ENCODE measurements at regions not wholly inside any gene's neighbourhood (a gene's known extent, or its start where the extent isn't known, plus 50 kb on each side); places are given as distances from the start of the nearest gene placed in this dataset.
"Not testable (repeated sequence)": the region's sequence is repeated elsewhere in the genome, so short reads cannot be mapped to it uniquely, and the experiment has no call there.

GRCh38 chr2:13686262-13686661 is 946.3 kb upstream of the LRATD1 start:
- in situ Hi-C loops (cut with MboI; ENCODE audit: low sequenced_read_pairs, unreplicated experiment): no loop called here
- TF ChIP-seq, protein P1, sequence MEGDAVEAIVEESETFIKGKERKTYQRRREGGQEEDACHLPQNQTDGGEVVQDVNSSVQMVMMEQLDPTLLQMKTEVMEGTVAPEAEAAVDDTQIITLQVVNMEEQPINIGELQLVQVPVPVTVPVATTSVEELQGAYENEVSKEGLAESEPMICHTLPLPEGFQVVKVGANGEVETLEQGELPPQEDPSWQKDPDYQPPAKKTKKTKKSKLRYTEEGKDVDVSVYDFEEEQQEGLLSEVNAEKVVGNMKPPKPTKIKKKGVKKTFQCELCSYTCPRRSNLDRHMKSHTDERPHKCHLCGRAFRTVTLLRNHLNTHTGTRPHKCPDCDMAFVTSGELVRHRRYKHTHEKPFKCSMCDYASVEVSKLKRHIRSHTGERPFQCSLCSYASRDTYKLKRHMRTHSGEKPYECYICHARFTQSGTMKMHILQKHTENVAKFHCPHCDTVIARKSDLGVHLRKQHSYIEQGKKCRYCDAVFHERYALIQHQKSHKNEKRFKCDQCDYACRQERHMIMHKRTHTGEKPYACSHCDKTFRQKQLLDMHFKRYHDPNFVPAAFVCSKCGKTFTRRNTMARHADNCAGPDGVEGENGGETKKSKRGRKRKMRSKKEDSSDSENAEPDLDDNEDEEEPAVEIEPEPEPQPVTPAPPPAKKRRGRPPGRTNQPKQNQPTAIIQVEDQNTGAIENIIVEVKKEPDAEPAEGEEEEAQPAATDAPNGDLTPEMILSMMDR (IDR thresholded peaks at IDR 0.05; ENCODE audit: borderline replicate concordance, control extremely low read depth, extremely low read depth, insufficient read depth, missing control alignments): no peak
- no peak for DNase-seq (ENCODE audit: low spot score)

GRCh38 chr2:13694673-13695072 is 937.8 kb upstream of the LRATD1 start:
- no peak for DNase-seq (ENCODE audit: low spot score)
- in situ Hi-C loops (cut with MboI; ENCODE audit: low sequenced_read_pairs, unreplicated experiment): no loop called here
- TF ChIP-seq, protein P1 (IDR thresholded peaks at IDR 0.05; ENCODE audit: borderline replicate concordance, control extremely low read depth, extremely low read depth, insufficient read depth, missing control alignments): no peak

DNA sequence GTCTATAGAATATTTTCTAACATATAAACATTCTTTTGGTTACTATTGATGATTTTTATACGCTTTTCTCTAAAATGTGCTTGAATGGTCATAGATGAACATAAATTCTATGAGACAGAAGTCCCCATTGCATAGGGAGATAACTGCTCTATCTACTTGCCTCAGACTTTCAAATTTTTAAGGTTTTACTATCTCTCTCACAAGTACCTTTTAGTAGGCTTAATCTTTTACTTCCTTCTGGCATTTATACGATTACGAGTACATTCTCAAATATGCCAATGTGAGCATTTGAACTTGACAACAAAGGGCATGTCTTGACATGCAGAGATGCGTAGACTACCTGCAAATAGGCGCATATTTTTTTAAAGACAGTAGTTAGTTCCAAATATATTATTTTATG is 935.9 kb upstream of the LRATD1 start:
- TF ChIP-seq, protein P1 (IDR thresholded peaks at IDR 0.05; ENCODE audit: borderline replicate concordance, control extremely low read depth, extremely low read depth, insufficient read depth, missing control alignments): no peak
- no peak for DNase-seq (ENCODE audit: low spot score)
- in situ Hi-C loops (cut with MboI; ENCODE audit: low sequenced_read_pairs, unreplicated experiment): no loop called here

GRCh38 chr2:13698847-13699246 is 933.7 kb upstream of the LRATD1 start:
- in situ Hi-C loops (cut with MboI; ENCODE audit: low sequenced_read_pairs, unreplicated experiment): no loop called here

DNA sequence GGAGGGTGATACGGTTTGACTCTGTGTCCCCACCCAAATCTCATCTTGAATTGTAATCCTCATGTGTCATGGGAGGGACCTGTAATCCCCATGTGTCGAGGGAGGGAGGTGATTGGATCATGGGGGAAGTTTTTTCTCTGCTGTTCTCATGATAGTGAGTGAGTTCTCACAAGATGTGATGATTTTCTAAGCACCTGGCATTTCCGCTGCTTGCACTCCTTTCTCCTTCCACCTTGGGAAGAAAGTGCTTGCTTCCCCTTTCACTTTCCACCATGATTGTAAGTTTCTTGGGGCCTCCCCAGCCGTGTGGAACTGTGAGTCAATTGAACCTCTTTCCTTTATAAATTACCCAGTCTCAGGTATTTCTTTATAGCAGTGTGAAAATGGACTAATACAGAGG is 932.6 kb upstream of the LRATD1 start:
- DNase-seq (ENCODE audit: low spot score); in situ Hi-C loops (cut with MboI; ENCODE audit: low sequenced_read_pairs, unreplicated experiment): not testable (repeated sequence)

More at GRCh38 chr2:13698847-13699246, 933.7 kb upstream of the LRATD1 start:
- DNase-seq (ENCODE audit: low spot score): no peak
- TF ChIP-seq, protein P1 (IDR thresholded peaks at IDR 0.05; ENCODE audit: borderline replicate concordance, control extremely low read depth, extremely low read depth, insufficient read depth, missing control alignments): no peak

- in situ Hi-C loops (cut with MboI; ENCODE audit: low sequenced_read_pairs, unreplicated experiment): no loop called here
- DNase-seq (ENCODE audit: low spot score): no peak
- TF ChIP-seq, protein P1 (IDR thresholded peaks at IDR 0.05; ENCODE audit: borderline replicate concordance, control extremely low read depth, extremely low read depth, insufficient read depth, missing control alignments): no peak
These were observed 921.4 kb upstream of the LRATD1 start for GRCh38 chr2:13711154-13711553.

DNA sequence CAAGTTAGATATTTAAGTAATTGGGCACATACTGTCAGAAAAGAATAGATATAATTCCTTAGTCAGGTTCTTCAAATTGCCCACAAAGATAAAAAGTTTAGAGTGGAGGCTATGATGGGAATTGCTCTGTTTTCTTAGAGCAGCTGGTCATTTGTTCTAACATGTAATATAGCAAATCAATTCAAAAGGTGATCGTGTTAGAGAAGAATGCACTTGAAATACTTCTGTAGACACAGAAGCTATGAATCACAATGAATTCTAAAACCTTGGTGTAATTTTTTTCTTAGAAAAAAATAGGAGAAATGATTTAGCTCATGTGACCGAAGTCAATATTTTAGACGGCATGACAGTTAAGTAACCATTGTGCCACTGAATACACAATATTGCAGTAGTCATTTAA is 918.1 kb upstream of the LRATD1 start:
- in situ Hi-C loops (cut with MboI; ENCODE audit: low sequenced_read_pairs, unreplicated experiment): no loop called here
- TF ChIP-seq, protein P1 (IDR thresholded peaks at IDR 0.05; ENCODE audit: borderline replicate concordance, control extremely low read depth, extremely low read depth, insufficient read depth, missing control alignments): no peak
- no peak for DNase-seq (ENCODE audit: low spot score)
